GM12878 (cell line): ENCODE measurements at regions not wholly inside any gene's neighbourhood (a gene's known extent, or its start where the extent isn't known, plus 50 kb on each side); places are given as distances from the start of the nearest gene placed in this dataset.

Experiments used
- ATAC-seq: fragments of 200-7000 bp; cut with Tn5 transposase; 3 replicates; pipeline ENCODE4 v1.9.1; 2020; ENCODE audit warnings: mild to moderate bottlenecking, moderate library complexity
- BruUV-seq: library from RNA; stranded (reverse); fragments of 400-500 nt; replicated peaks from 2 replicates; lab custom pipeline; 2021; lab: Mats Ljungman, UMichigan
- CTCF ChIA-PET: fragments of 300-600 bp; sonication (Branson Sonifier 250); formaldehyde crosslinking; extraction: SDS; loops from one replicate; lab custom pipeline; 2021; ENCODE audit warnings: inconsistent platforms; lab: Yijun Ruan, JAX
- POLR2A ChIA-PET: fragments of 350-600 bp; formaldehyde crosslinking; extraction: SDS; loops from one replicate; lab custom pipeline; 2021; ENCODE audit warnings: inconsistent platforms; lab: Charles Lee
- RAD21 ChIA-PET: fragments of 300-600 bp; sonication (Branson Sonifier 250); formaldehyde crosslinking; loops from one replicate; lab custom pipeline; 2023; ENCODE audit warnings: antibody characterized with exemption; ENCODE audit not compliant: unreplicated experiment; lab: Charles Lee
- SMC1A ChIA-PET: fragments of 300-600 bp; sonication (Branson Sonifier 250); formaldehyde crosslinking; loops from one replicate; lab custom pipeline; 2023; ENCODE audit not compliant: unreplicated experiment, uncharacterized antibody; lab: Charles Lee
- DNase-seq: peaks from one replicate; pipeline ENCODE4 v3.0.0-alpha.2; 2011; ENCODE audit warnings: low read depth, low spot score
- FAIRE-seq: peaks from 3 replicates; lab custom pipeline; 2011; peaks lifted over from hg19 to GRCh38; lab: Jason Lieb, UNC
- H2AFZ ChIP-seq: 2 replicates; pipeline ENCODE4 v1.6.0; 2011; ENCODE audit warnings: low read depth, low read length, control low read depth; ENCODE audit not compliant: control insufficient read depth
- H3K27ac ChIP-seq: 2 replicates; pipeline ENCODE4 v1.5.1; 2011; ENCODE audit warnings: control low read depth; ENCODE audit not compliant: control insufficient read depth, insufficient read depth
- H3K27me3 ChIP-seq, 2 experiments: replicated peaks in 1 of 2; 2 replicates each; pipeline versions ENCODE4 v1.6.0 to v1.6.1; 2011; ENCODE audit warnings: low read length in 1 of 2; ENCODE audit not compliant: control insufficient read depth in 2 of 2, insufficient read depth in 2 of 2
- H3K36me3 ChIP-seq, 2 experiments: 2 replicates each; pipeline ENCODE4 v1.5.1; 2011; ENCODE audit warnings: low read length in 1 of 2; ENCODE audit not compliant: control insufficient read depth in 2 of 2, insufficient read depth in 2 of 2
- H3K4me1 ChIP-seq: 2 replicates; pipeline ENCODE4 v1.6.1; 2011; ENCODE audit warnings: mild to moderate bottlenecking, low read length, moderate library complexity, mixed read lengths; ENCODE audit not compliant: control insufficient read depth, insufficient read depth
- H3K4me2 ChIP-seq: 2 replicates; pipeline ENCODE4 v1.6.0; 2011; ENCODE audit warnings: control low read depth; ENCODE audit not compliant: control insufficient read depth, insufficient read depth
- H3K4me3 ChIP-seq: fragments of 200-600 bp; sonication (generic); 2 replicates; pipeline ENCODE4 v1.5.1; 2016
- H3K79me2 ChIP-seq: 2 replicates; pipeline ENCODE4 v1.6.0; 2011; ENCODE audit warnings: low read length; ENCODE audit not compliant: control insufficient read depth, insufficient read depth
- H3K9ac ChIP-seq: 2 replicates; pipeline ENCODE4 v1.8.0; 2011; ENCODE audit warnings: low read length, control low read depth, mixed read lengths; ENCODE audit not compliant: control insufficient read depth, insufficient read depth
- H3K9me3 ChIP-seq: replicated peaks from 3 replicates; pipeline ENCODE4 v1.5.1; 2011; ENCODE audit warnings: mild to moderate bottlenecking, low read length; ENCODE audit not compliant: control insufficient read depth, insufficient read depth
- H4K20me1 ChIP-seq: 2 replicates; pipeline ENCODE4 v1.6.0; 2011; ENCODE audit not compliant: control insufficient read depth, insufficient read depth
- SPI1 ChIP-seq: IDR thresholded peaks from 2 replicates; pipeline ENCODE4 v1.6.1; 2011; ENCODE audit warnings: low read depth, mild to moderate bottlenecking, low read length, moderate library complexity, borderline replicate concordance; ENCODE audit not compliant: insufficient read depth
- ZBTB40 ChIP-seq: fragments of 450-650 bp; IDR thresholded peaks from 2 replicates; pipeline ENCODE4 v1.6.1; 2016; ENCODE audit warnings: mild to moderate bottlenecking, moderate library complexity, borderline replicate concordance
- WGBS: methylation state at CpG from one replicate; pipeline ENCODE4 v1.1.6; 2016; ENCODE audit warnings: low lambda C conversion rate; ENCODE audit not compliant: insufficient replicate concordance, insufficient coverage; ENCODE audit errors: missing lambda C conversion rate; 5-methylcytosine and 5-hydroxymethylcytosine counted together
- in situ Hi-C: fragments of 300-500 bp; cut with MboI; formaldehyde crosslinking; loops from 9 replicates; pipeline ENCODE4 v1.14.3; 2018; ENCODE audit warnings: mixed read lengths
- intact Hi-C: fragments of 100-400 bp; cut with micrococcal nuclease; formaldehyde crosslinking; loops from one replicate; pipeline ENCODE4 v1.14.2; 2022; ENCODE audit not compliant: unreplicated experiment

GRCh38 chr6:135637701-135638100 lies 140.2 kb upstream of the AHI1 start (continued):
- TF ChIP-seq ZBTB40: no peak
- TF ChIP-seq, all 136 proteins: peak for 0

GRCh38 chr6:135638108-135638507 lies 140.6 kb upstream of the AHI1 start:
- Histone ChIP-seq H3K9ac (no peak overlapping the region), H3K27me3 (no peaks in the 10 kb centered on the region; a peak in 1 of 4 replicates), H4K20me1 (no peaks in the 10 kb centered on the region), H3K27ac (no peak overlapping the region), H3K79me2 (no peaks in the 10 kb centered on the region), H3K36me3 (no peaks in the 10 kb centered on the region), H3K4me2 (no peak overlapping the region), H3K4me1 (no peaks in the 10 kb centered on the region), H3K4me3 (no peak overlapping the region), H2AFZ (no peak overlapping the region), H3K9me3 (no peaks in the 10 kb centered on the region)
- POLR2A ChIA-PET: no interaction called here
- FAIRE-seq: no peak
- ATAC-seq: no peak
- intact Hi-C loops (no loop called here), in situ Hi-C loops (no loop called here)
- BruUV-seq: no TSS peak
- no peak for DNase-seq
- TF ChIP-seq SPI1: no peak
- SMC1A ChIA-PET: no interaction called here
- RAD21 ChIA-PET: no interaction called here
- 11% methylated on average over 2 of the region's 2 CpGs for WGBS
- CTCF ChIA-PET: interaction anchor here (1.5 kb wide), 1 partner anchor 14 kb away, joined by 4 read pairs; no protein-coding TSS in a partner anchor
